K562 (cell line): ENCODE measurements at regions not wholly inside any gene's neighbourhood (a gene's known extent, or its start where the extent isn't known, plus 50 kb on each side); places are given as distances from the start of the nearest gene placed in this dataset.

Experiments
- ATAC-seq: fragments of 200-7000 bp; cut with Tn5 transposase; 3 replicates; pipeline ENCODE4 v1.9.1; 2020; ENCODE audit warnings: moderate library complexity
- BruUV-seq: library from RNA; stranded (reverse); fragments of 400-500 nt; replicated peaks from 2 replicates; lab custom pipeline; 2021; lab: Mats Ljungman, UMichigan
- CTCF ChIA-PET: fragments of 300-600 bp; formaldehyde crosslinking; extraction: SDS; loops from one replicate; lab custom pipeline; 2021; ENCODE audit warnings: low intra/inter-chr PET ratio; lab: Yijun Ruan, JAX
- POLR2A ChIA-PET: fragments of 300-600, 350-650 bp; sonication (Branson Sonifier 250); formaldehyde crosslinking; extraction: SDS; loops from one replicate; lab custom pipeline; 2021; ENCODE audit warnings: antibody characterized with exemption, inconsistent platforms; lab: Yijun Ruan, JAX
- DNase-seq, 4 experiments: peaks; one replicate each; pipeline versions ENCODE4 v3.0.0 to v3.0.0-alpha.2; 2011 to 2018; ENCODE audit warnings: low spot score in 3 of 4, mixed read lengths in 3 of 4; ENCODE audit errors: extremely low read depth in 1 of 4
- FAIRE-seq: peaks from 2 replicates; lab custom pipeline; 2011; peaks lifted over from hg19 to GRCh38; lab: Jason Lieb, UNC
- H2AFZ ChIP-seq: 2 replicates; pipeline ENCODE4 v1.6.0; 2011; ENCODE audit warnings: low read depth, low read length, control low read depth, inconsistent platforms
- H3K27ac ChIP-seq: fragments of 200-600 bp; 3 replicates; pipeline ENCODE4 v1.8.0; 2011; ENCODE audit warnings: low read depth, mild to moderate bottlenecking, control low read depth, inconsistent platforms, low read length, moderate library complexity, mixed read lengths; ENCODE audit errors: extremely low read depth
- H3K27me3 ChIP-seq, 2 experiments: fragments of 300-600 bp in 1 of 2; 2 replicates in 1 of 2; 3 replicates in 1 of 2; pipeline versions ENCODE4 v1.6.0 to v1.8.0; 2011; ENCODE audit warnings: inconsistent platforms in 2 of 2, low read length in 2 of 2, mild to moderate bottlenecking in 1 of 2, mixed read lengths in 1 of 2, moderate library complexity in 1 of 2; ENCODE audit not compliant: control insufficient read depth in 2 of 2, insufficient read depth in 2 of 2
- H3K36me3 ChIP-seq: fragments of 300-600 bp; 3 replicates; pipeline ENCODE4 v1.8.0; 2011; ENCODE audit warnings: mild to moderate bottlenecking, low read length, inconsistent platforms; ENCODE audit not compliant: control insufficient read depth, insufficient read depth
- H3K4me1 ChIP-seq, 2 experiments: fragments of 200-600 bp in 1 of 2; replicated peaks in 1 of 2; 2 replicates in 1 of 2; 3 replicates in 1 of 2; pipeline versions ENCODE4 v1.5.1 to v1.8.0; 2011; ENCODE audit warnings: inconsistent platforms in 2 of 2, low read length in 2 of 2, mild to moderate bottlenecking in 1 of 2, mixed read lengths in 1 of 2, moderate library complexity in 1 of 2; ENCODE audit not compliant: control insufficient read depth in 2 of 2, insufficient read depth in 2 of 2
- H3K4me2 ChIP-seq: 2 replicates; pipeline ENCODE4 v1.6.1; 2011; ENCODE audit warnings: low read length, control low read depth, inconsistent platforms, mixed read lengths; ENCODE audit not compliant: insufficient read depth
- H3K4me3 ChIP-seq: fragments of 200-600 bp; sonication (generic), shearing (Covaris generic); 2 replicates; pipeline ENCODE4 v1.5.1; 2016; ENCODE audit warnings: control low read depth, inconsistent platforms
- H3K79me2 ChIP-seq: fragments of 200-600 bp; 3 replicates; pipeline ENCODE4 v1.8.0; 2011; ENCODE audit warnings: low read length, inconsistent platforms; ENCODE audit not compliant: control insufficient read depth, insufficient read depth
- H3K9ac ChIP-seq, 2 experiments: 2 replicates each; pipeline versions ENCODE4 v1.6.0 to v1.6.1; 2011; ENCODE audit warnings: low read depth in 2 of 2, low read length in 2 of 2, control low read depth in 1 of 2, inconsistent platforms in 1 of 2, mild to moderate bottlenecking in 1 of 2, mixed read lengths in 1 of 2; ENCODE audit not compliant: insufficient read depth in 1 of 2
- H3K9me1 ChIP-seq: one replicate; pipeline ENCODE4 v1.6.0; 2011; ENCODE audit warnings: inconsistent platforms, mild to moderate bottlenecking, low read length, moderate library complexity; ENCODE audit not compliant: control insufficient read depth, insufficient read depth
- H3K9me3 ChIP-seq: replicated peaks from 2 replicates; pipeline ENCODE4 v1.5.1; 2011; ENCODE audit warnings: low read depth, low read length, inconsistent platforms; ENCODE audit not compliant: control insufficient read depth, insufficient read depth
- H4K20me1 ChIP-seq: replicated peaks from 2 replicates; pipeline ENCODE4 v1.6.1; 2011; ENCODE audit warnings: low read length, inconsistent platforms, mixed read lengths; ENCODE audit not compliant: control insufficient read depth, insufficient read depth
- DNMT1 ChIP-seq: fragments of 450-650 bp; IDR thresholded peaks from 2 replicates; pipeline ENCODE4 v1.6.1; 2016; ENCODE audit warnings: antibody characterized with exemption, mild to moderate bottlenecking
- HDAC2 ChIP-seq: fragments of 450-650 bp; IDR thresholded peaks from 2 replicates; pipeline ENCODE4 v1.6.1; 2016; ENCODE audit warnings: mild to moderate bottlenecking
- KLF13 ChIP-seq: fragments of 450-650 bp; IDR thresholded peaks from 2 replicates; pipeline ENCODE4 v1.6.1; 2016; ENCODE audit warnings: missing genetic modification characterization, low read depth, mild to moderate bottlenecking, missing compliant biosample characterization, moderate library complexity, borderline replicate concordance
- NCOA2 ChIP-seq, 2 experiments: fragments of 450-650 bp; IDR thresholded peaks; 2 replicates each; pipeline ENCODE4 v1.6.1; 2018; ENCODE audit warnings: mild to moderate bottlenecking in 2 of 2, moderate library complexity in 1 of 2; ENCODE audit not compliant: partially characterized antibody in 2 of 2
- ZNF143 ChIP-seq: sonication (generic); formaldehyde crosslinking; IDR thresholded peaks from 2 replicates; pipeline ENCODE4 v1.9.0; 2022; ENCODE audit warnings: mild to moderate bottlenecking, missing genetic modification reagents
- WGBS: fragments of 100-300 bp; shearing (Covaris generic); methylation state at CpG from one replicate; pipeline ENCODE4 v1.1.6; 2016; ENCODE audit warnings: low coverage, mixed read lengths; ENCODE audit not compliant: insufficient coverage; ENCODE audit errors: missing lambda C conversion rate; 5-methylcytosine and 5-hydroxymethylcytosine counted together
- in situ Hi-C: fragments of 300-500 bp; cut with MboI; formaldehyde crosslinking; loops from 4 replicates; pipeline ENCODE4 v1.15.0; 2018; ENCODE audit warnings: inconsistent platforms, mixed read lengths
- intact Hi-C: fragments of 100-400 bp; cut with micrococcal nuclease; formaldehyde crosslinking; loops from 2 replicates; pipeline ENCODE4 v1.14.2; 2022
- TF ChIP-seq, protein P1 (sequence below): fragments of 150-350 bp; IDR thresholded peaks from 2 replicates; pipeline ENCODE4 v1.6.1; 2014; ENCODE audit warnings: low read depth, mild to moderate bottlenecking, low read length, borderline replicate concordance
- TF ChIP-seq, protein P2 (sequence below): fragments of 450-650 bp; IDR thresholded peaks from 2 replicates; pipeline ENCODE4 v1.6.1; 2017; ENCODE audit warnings: antibody characterized with exemption, mild to moderate bottlenecking
- TF ChIP-seq, protein P3 (sequence below): sonication (generic); formaldehyde crosslinking; IDR thresholded peaks from 2 replicates; pipeline ENCODE4 v1.8.0; 2023; ENCODE audit warnings: mild to moderate bottlenecking, missing genetic modification reagents

DNA sequence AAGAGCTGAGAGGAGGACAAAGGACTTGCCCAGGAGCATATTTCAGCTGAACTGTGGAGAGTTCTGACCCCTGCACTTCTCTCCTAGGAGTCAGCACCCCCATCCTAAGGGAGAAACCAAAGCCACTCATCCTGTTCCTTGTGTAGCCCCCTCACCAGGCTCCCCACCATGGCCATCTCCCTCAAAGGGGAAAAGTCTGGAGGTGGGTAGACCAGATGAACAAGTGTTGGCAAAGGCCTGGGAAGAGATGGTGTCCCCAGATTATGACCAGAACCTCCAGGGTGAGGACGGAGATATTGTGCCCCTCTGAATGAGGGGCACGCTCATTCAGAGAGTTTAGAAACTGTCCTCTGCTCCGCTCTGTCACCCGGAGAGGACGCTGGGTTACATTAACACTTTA is 880.0 kb downstream of the BRD1 start:
- Histone ChIP-seq H3K4me3 (no peak overlapping the region), H3K27me3 (peaks cover 0 to 13% of the 10 kb centered on the region in 2 experiments; a peak in 1 of 5 replicates), H3K36me3 (no peaks in the 10 kb centered on the region), H3K9ac (no peak overlapping the region), H3K79me2 (no peaks in the 10 kb centered on the region), H3K9me1 (no peaks in the 10 kb centered on the region), H3K4me2 (no peak overlapping the region), H3K4me1 (no peaks in the 10 kb centered on the region), H2AFZ (no peak overlapping the region), H3K9me3 (no peaks in the 10 kb centered on the region), H4K20me1 (0 out of 2 replicates have a peak, but pooled peaks cover 7% of the 10 kb centered on the region), H3K27ac (no peak overlapping the region)
- no peak for FAIRE-seq
- CTCF ChIA-PET: no interaction called here
- 0% methylated on average over 5 of the region's 5 CpGs for WGBS
- POLR2A ChIA-PET: no interaction called here
- in situ Hi-C loops (no loop called here), intact Hi-C loops (no loop called here)
- BruUV-seq: no TSS peak
- ATAC-seq: no peak
- DNase-seq: no peak
- TF ChIP-seq, protein P1, sequence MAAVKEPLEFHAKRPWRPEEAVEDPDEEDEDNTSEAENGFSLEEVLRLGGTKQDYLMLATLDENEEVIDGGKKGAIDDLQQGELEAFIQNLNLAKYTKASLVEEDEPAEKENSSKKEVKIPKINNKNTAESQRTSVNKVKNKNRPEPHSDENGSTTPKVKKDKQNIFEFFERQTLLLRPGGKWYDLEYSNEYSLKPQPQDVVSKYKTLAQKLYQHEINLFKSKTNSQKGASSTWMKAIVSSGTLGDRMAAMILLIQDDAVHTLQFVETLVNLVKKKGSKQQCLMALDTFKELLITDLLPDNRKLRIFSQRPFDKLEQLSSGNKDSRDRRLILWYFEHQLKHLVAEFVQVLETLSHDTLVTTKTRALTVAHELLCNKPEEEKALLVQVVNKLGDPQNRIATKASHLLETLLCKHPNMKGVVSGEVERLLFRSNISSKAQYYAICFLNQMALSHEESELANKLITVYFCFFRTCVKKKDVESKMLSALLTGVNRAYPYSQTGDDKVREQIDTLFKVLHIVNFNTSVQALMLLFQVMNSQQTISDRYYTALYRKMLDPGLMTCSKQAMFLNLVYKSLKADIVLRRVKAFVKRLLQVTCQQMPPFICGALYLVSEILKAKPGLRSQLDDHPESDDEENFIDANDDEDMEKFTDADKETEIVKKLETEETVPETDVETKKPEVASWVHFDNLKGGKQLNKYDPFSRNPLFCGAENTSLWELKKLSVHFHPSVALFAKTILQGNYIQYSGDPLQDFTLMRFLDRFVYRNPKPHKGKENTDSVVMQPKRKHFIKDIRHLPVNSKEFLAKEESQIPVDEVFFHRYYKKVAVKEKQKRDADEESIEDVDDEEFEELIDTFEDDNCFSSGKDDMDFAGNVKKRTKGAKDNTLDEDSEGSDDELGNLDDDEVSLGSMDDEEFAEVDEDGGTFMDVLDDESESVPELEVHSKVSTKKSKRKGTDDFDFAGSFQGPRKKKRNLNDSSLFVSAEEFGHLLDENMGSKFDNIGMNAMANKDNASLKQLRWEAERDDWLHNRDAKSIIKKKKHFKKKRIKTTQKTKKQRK: no peak
- TF ChIP-seq NCOA2 (IDR thresholded peaks at IDR 0.05; ENCODE audit: partially characterized antibody in 2 of 2) (no peak), HDAC2 (no peak), DNMT1 (no peak), ZNF143 (CRISPR knock-in tag) (no peak), KLF13 (no peak)
- TF ChIP-seq, protein P2, sequence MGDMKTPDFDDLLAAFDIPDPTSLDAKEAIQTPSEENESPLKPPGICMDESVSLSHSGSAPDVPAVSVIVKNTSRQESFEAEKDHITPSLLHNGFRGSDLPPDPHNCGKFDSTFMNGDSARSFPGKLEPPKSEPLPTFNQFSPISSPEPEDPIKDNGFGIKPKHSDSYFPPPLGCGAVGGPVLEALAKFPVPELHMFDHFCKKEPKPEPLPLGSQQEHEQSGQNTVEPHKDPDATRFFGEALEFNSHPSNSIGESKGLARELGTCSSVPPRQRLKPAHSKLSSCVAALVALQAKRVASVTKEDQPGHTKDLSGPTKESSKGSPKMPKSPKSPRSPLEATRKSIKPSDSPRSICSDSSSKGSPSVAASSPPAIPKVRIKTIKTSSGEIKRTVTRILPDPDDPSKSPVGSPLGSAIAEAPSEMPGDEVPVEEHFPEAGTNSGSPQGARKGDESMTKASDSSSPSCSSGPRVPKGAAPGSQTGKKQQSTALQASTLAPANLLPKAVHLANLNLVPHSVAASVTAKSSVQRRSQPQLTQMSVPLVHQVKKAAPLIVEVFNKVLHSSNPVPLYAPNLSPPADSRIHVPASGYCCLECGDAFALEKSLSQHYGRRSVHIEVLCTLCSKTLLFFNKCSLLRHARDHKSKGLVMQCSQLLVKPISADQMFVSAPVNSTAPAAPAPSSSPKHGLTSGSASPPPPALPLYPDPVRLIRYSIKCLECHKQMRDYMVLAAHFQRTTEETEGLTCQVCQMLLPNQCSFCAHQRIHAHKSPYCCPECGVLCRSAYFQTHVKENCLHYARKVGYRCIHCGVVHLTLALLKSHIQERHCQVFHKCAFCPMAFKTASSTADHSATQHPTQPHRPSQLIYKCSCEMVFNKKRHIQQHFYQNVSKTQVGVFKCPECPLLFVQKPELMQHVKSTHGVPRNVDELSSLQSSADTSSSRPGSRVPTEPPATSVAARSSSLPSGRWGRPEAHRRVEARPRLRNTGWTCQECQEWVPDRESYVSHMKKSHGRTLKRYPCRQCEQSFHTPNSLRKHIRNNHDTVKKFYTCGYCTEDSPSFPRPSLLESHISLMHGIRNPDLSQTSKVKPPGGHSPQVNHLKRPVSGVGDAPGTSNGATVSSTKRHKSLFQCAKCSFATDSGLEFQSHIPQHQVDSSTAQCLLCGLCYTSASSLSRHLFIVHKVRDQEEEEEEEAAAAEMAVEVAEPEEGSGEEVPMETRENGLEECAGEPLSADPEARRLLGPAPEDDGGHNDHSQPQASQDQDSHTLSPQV: no peak
- TF ChIP-seq, protein P3, sequence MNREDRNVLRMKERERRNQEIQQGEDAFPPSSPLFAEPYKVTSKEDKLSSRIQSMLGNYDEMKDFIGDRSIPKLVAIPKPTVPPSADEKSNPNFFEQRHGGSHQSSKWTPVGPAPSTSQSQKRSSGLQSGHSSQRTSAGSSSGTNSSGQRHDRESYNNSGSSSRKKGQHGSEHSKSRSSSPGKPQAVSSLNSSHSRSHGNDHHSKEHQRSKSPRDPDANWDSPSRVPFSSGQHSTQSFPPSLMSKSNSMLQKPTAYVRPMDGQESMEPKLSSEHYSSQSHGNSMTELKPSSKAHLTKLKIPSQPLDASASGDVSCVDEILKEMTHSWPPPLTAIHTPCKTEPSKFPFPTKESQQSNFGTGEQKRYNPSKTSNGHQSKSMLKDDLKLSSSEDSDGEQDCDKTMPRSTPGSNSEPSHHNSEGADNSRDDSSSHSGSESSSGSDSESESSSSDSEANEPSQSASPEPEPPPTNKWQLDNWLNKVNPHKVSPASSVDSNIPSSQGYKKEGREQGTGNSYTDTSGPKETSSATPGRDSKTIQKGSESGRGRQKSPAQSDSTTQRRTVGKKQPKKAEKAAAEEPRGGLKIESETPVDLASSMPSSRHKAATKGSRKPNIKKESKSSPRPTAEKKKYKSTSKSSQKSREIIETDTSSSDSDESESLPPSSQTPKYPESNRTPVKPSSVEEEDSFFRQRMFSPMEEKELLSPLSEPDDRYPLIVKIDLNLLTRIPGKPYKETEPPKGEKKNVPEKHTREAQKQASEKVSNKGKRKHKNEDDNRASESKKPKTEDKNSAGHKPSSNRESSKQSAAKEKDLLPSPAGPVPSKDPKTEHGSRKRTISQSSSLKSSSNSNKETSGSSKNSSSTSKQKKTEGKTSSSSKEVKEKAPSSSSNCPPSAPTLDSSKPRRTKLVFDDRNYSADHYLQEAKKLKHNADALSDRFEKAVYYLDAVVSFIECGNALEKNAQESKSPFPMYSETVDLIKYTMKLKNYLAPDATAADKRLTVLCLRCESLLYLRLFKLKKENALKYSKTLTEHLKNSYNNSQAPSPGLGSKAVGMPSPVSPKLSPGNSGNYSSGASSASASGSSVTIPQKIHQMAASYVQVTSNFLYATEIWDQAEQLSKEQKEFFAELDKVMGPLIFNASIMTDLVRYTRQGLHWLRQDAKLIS (CRISPR knock-in tag): no peak
